ENCODE measurements at regions not wholly inside any gene's neighbourhood (a gene's known extent, or its start where the extent isn't known, plus 50 kb on each side); places are given as distances from the start of the nearest gene placed in this dataset.

GRCh38 chr2:180328795-180329422, 321.8 kb upstream of the CWC22 start:
- no peak for DNase-seq (ENCODE audit: extremely low read depth, low read depth)

DNA sequence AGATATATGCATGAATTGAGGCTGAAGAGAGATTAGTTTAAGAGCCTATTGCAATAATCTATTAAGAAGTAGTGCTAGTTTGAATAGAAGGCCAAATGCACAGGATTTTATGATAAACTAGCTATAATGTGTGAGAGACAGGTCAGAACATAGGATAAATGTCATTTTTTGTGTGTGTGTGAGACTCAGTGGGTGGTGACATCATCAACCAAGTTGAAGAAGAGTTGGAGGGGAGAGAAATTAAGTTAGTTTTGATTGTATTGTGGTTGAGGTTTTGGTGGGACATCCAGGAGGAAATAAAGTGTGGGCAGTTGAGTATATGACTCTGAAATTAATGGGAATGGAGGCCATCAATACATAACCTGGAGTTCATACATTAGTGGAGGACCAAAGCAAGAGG, 320.1 kb upstream of the CWC22 start:
- no peak for DNase-seq (ENCODE audit: extremely low read depth, low read depth)

GRCh38 chr2:180325416-180326120, 318.5 kb upstream of the CWC22 start:
- no peak for DNase-seq (ENCODE audit: extremely low read depth, low read depth)

- DNase-seq (ENCODE audit: extremely low read depth, low read depth) = no peak
Measured at GRCh38 chr2:180324182-180324581, 317.1 kb upstream of the CWC22 start.

DNA sequence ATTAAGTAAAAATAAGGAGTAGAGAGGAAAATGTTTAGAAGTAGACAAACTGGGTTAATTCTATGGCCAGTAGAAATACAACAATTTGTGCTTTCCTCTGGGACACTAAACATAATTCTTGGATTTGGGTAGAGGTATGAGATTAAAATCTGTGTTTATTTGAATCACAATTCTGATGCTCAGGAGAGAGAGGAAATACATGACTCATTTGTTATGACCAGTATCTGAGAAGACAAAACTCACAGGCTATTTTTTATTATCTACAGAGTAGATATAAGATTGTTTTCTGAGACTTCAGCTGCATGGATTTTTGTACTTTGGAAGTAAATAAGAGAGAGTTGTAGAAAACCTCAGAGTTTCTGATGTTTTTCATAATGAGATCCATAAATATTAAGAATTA, 315.7 kb upstream of the CWC22 start:
- DNase-seq (ENCODE audit: extremely low read depth, low read depth) = no peak

DNA sequence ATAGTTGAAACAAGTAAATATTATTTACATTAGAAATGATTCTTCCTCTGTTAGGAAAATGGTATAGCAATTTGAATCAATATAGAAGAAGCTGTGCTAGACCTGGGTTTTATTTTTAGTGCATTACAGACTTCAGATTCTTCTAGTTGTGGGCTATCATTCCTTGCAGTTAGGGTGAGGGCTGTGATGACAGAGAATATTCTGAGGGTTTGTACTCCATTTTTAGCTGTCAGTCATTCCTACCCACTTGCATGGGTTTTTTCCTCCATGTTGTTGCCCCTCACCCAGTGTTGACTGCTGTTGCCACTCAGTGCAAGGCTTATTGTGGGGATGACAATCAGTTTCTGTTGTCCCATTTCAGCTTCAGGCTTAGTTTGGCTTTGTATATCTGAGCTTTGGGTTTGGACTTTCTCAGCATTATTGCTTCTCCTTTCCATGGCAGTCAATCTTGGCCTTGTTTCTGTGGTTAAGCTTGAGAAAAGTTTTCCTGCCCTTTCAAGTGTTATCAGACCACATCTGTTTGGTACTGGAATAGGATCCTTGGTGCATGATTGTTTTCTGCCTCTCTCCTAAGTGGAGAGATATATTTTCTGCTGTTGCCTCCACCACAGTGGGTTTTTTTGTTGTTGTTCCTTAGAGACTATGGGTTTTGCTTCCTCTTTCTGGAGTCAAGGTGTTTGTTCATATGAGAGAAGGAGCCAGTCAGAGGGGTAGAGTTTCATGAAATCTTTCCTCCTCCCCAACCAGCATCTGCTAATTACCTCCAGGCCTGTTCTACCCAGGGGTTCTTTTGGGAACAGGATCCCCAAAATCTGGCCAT, 312.7 kb upstream of the CWC22 start:
- DNase-seq (ENCODE audit: extremely low read depth, low read depth) = no peak

DNA sequence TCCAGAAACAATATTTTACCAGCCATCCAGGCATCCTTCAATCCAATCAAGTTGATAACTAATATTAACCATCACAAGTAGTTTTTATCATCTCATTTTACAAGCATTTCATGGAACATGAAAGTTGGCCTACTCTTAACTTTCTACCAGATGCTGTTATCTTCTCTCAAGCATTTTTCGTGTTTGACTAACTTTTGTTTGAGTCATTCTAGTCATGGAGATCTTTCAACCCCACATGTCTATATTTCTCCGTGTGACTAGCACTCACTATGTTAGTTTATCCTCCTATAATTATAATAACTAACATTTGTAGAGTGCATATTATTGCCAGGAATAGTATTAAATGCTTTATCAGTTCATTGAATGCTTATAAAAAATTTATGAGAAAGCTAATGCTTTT, 307.0 kb upstream of the CWC22 start:
- no peak for DNase-seq (ENCODE audit: extremely low read depth, low read depth)

GRCh38 chr2:180312542-180312941, 305.4 kb upstream of the CWC22 start:
- no peak for DNase-seq (ENCODE audit: extremely low read depth, low read depth)

DNA sequence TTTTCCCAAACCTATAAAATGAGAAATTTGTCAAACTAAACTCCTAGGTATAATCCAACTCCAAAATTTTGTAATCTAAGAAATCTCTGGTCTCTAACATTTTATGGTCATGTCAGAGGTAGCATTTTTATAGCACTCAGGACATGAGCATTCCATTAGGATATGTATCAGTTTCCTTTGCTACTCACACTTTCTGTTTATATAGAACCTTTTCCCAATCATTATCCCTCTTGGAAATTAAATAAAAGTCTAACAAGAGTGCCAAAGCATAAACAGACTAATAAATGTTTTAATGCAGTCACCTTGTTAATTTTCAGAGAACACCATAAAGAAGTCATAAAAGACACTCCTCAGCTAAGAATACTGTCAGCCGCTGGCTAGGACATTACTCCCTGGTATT, 300.0 kb upstream of the CWC22 start:
- no peak for DNase-seq (ENCODE audit: extremely low read depth, low read depth)

DNA sequence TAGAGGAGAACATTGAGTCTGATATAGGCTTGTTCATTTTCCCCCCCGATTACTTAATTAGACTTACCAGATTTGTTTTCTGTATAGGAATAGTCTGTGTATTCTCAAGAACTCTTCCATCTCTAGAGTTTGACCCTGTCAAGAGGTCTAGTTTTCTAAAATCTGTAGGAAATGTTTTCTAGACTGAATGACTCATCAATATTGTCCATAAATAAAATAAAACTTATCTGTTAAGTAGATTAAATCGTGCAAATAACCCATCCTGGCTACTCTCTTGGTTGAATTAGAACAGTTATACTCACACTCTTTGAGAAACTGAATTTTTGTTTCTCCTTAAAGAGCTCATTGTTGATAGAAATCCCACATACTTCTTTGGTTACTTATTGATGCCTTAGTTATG, 299.2 kb upstream of the CWC22 start:
- no peak for DNase-seq (ENCODE audit: extremely low read depth, low read depth)

GRCh38 chr2:180291552-180292421, 284.7 kb upstream of the CWC22 start:
- DNase-seq (ENCODE audit: extremely low read depth, low read depth) = peak; percentile 51

DNA sequence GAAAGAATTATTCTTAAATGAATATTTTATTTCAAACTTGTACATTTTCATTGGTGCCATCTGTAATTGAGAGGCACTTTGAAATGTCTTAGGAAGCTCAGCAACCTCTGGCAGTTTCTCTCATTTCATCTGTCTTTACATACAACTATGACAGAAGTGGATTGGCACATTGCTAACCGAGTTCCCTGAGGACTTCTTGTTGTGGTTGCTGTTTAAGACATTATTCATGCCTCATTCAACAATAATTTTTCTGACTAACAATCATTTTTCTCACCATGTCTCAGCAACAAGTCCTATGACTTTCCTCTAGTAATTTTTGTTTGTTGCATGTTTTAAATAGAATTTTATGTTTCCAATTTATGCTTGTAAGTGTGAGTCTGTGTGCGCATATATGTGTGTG, 284.0 kb upstream of the CWC22 start:
- DNase-seq (ENCODE audit: extremely low read depth, low read depth) = peak; percentile 67

DNA sequence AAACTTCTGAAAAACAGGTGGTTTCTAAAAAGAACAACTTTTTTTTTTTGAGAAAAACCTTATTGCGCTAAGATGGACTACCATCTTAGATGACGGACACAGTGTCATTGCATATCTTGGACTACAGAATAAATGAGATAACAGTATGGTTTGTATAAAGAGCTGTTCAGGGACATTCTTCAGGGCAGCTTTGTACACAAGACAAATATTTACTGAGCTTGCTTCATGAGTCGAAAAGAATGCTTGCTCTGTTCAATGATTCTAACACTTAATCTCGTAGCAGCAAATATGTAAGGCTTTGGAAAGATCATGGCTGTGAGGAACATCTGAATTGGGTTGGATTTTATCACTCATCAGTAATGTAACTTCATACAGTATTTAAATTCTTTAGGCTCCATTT, 282.5 kb upstream of the CWC22 start:
- DNase-seq (ENCODE audit: extremely low read depth, low read depth) = peak; percentile 52

DNA sequence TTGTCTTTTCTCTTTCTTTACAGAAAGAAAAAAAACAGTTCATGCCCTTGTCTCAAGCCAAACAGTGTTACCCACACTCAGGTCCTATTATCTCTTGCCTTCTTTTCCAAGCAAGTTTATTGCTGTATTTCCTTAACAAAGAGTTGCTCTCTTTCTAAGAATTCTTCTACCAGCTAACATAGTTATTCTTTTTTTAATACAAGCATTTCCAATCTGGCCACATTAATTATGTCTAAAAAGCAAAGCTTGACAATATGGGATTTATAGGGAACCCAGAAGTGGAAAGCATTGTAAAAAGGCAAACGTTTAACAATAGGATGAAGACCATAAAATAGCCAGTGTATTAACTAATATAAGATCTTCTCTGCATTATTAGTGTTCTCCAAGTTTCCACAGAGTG, 272.5 kb upstream of the CWC22 start:
- no peak for DNase-seq (ENCODE audit: extremely low read depth, low read depth)

GRCh38 chr2:180276733-180277132, 269.6 kb upstream of the CWC22 start:
- no peak for DNase-seq (ENCODE audit: extremely low read depth, low read depth)

GRCh38 chr2:180268006-180268405, 260.9 kb upstream of the CWC22 start:
- no peak for DNase-seq (ENCODE audit: extremely low read depth, low read depth)

GRCh38 chr2:180261976-180262375, 254.9 kb upstream of the CWC22 start:
- no peak for DNase-seq (ENCODE audit: extremely low read depth, low read depth)

DNA sequence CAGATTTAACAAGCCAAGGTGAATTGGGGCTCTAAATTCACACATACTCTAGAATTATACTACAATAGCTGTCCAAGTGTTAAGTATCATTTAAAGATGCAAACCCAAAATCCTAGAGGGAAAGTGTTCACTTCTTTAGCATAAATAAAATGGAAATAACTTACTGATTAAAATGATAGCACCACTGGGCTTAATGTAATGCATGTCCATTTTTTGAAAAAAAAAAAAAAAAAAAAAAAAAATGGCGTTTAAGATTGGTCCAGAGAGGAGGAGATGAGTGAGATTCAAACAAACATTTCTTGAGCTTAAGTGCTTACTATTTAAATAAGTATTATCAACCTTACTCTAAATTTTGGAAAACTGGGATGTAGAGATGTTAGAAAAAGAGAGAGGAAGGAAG, 251.5 kb upstream of the CWC22 start:
- DNase-seq (ENCODE audit: extremely low read depth, low read depth) = no peak

DNA sequence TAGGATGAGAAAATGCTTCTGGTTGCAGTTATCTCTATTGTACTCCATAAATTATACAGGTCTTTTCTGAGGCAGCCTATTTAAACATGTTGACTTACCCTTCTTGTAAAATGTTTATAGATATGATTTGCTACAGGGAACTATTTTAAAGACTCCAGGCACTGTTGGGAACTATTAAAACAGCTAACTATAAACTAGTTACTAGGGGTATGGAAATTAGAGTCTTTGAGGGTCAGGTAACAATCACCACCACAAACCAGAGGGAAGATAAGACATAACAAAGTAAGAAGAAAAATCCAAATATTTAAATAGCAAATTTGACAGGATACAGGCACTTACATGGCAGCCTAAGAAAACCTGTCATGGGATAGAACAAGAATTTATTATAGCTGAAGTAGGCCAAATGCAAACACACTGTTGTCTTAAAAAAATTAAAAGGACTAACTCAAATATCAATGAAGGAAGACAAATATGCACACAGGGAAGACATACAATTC, 251.0 kb upstream of the CWC22 start:
- no peak for DNase-seq (ENCODE audit: extremely low read depth, low read depth)

DNA sequence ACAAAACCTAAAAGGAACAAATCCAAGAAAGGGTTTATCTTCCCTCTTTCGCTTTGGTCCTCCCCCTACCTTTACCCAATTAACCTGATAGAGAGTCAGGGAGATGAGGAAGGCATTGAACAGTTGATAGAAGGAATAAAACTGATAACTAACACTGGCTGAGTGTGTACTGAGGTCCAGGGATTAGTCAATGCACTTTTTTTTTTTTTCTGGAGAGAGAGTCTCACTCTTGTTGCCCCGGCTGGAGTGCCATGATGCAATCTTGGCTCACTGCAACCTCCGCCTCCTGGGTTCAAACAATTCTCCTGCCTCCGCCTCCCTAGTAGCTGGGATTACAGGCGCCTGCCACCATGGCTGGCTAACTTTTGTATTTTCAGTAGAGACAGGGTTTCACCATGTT, 250.2 kb upstream of the CWC22 start:
- no peak for DNase-seq (ENCODE audit: extremely low read depth, low read depth)

DNA sequence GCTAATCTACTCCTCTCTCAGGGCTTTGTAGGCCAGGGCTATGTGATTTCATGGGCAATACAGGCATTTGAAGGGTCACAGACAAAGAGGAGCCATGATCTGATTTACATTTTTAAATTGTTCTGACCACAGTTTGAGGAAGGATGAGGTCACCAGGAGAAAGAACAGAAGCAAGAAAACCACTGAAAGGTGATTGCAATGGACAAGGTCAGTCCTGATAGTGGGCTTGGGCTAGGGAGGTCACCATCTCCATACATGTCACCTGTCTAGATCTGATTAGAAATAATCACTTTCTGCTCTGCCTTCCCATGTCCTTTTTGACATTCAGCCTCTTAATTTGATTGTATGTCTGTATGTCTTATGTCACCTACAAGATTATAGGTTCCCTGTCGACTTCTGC, 248.9 kb upstream of the CWC22 start:
- DNase-seq (ENCODE audit: extremely low read depth, low read depth) = no peak

Data from NCI-H460 (cell line).